HFF-Myc (cell line): ENCODE measurements at regions not wholly inside any gene's neighbourhood (a gene's known extent, or its start where the extent isn't known, plus 50 kb on each side); places are given as distances from the start of the nearest gene placed in this dataset.

Experiments
- DNase-seq: peaks from one replicate; pipeline ENCODE4 v3.0.0-alpha.2; 2011; ENCODE audit warnings: low read depth; ENCODE audit errors: extremely low read depth
- H3K4me3 ChIP-seq: replicated peaks from 2 replicates; pipeline ENCODE4 v1.5.1; 2011; ENCODE audit warnings: low read depth, mild to moderate bottlenecking, control low read depth, low read length
- TF ChIP-seq, protein P1 (sequence below): IDR thresholded peaks from 2 replicates; pipeline ENCODE4 v1.5.1; 2012; ENCODE audit warnings: mild to moderate bottlenecking, low read depth, low read length, control low read depth; ENCODE audit errors: missing control alignments

DNA sequence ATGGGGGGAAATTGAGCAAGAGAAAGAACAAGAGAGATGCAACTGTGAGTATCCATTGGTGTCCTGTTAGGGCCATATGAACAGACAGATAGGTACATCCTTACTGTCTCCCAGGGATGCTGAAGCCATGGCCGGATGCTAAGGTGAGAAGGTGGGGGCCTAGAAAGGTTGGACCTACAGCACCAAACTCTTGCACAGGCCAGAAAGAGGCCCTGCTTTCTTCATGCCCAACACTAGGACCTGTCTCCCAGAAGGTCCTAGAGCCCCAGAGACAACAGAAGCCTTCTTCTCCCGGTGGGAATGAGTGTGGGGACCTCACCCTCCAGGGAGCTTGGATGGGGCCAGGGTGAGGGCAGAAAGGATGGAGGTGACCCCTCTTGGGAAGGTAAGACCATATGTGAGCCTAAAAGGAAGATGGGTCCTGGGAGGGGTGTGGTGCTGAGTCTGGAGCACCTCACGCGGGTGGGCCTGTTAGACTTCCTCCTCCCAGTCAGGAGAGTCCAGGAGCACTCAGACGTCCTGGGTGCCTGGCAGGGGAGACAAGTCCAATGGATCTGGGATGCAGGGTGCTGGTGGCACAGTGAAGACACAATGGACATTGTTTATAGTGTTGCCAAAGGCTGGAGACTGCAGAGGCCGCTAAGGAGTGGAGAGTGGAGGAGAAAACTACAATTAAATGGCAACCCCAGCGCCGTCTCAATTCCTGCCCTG is 265.3 kb downstream of the CYP26B1 start:
- TF ChIP-seq, protein P1, sequence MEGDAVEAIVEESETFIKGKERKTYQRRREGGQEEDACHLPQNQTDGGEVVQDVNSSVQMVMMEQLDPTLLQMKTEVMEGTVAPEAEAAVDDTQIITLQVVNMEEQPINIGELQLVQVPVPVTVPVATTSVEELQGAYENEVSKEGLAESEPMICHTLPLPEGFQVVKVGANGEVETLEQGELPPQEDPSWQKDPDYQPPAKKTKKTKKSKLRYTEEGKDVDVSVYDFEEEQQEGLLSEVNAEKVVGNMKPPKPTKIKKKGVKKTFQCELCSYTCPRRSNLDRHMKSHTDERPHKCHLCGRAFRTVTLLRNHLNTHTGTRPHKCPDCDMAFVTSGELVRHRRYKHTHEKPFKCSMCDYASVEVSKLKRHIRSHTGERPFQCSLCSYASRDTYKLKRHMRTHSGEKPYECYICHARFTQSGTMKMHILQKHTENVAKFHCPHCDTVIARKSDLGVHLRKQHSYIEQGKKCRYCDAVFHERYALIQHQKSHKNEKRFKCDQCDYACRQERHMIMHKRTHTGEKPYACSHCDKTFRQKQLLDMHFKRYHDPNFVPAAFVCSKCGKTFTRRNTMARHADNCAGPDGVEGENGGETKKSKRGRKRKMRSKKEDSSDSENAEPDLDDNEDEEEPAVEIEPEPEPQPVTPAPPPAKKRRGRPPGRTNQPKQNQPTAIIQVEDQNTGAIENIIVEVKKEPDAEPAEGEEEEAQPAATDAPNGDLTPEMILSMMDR = no peak
- H3K4me3 ChIP-seq = no peak overlapping the region
- no peak for DNase-seq

DNA sequence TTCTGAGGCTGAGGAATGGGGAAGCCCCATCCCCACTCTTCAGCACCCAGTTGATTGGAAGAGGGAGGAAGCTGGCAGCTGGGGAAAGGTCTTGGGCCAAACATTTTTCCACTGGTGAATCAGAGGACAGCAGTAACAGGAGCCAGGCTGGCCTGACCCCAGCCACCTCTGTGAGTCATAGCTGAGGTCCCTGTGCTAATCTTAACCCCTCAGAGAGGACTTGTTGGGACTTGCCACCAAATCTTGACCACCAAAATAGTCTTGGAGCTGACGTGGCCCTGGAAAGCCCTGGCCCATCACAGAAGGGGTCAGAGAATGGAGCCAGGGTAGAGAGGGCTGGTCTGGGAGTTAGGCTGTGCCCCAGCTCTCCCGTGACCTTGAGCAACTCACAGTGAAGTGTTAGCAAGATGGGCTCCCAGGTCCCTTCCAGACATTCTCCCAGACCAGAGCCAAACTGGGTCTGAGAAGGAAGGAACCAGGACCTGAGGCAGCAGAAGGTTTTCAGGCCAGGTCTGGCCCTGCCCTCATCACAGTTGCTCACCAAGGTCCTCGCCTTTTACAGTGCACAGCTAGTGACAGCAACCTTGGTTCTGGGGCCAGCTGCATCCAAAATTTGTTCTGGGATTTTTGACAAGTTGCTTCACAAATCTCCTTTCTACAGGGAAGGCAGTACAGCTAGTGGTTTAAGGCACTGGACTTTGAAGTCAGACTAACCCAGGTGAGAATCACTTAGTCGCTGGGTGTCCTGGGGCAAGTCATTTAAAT is 266.6 kb downstream of the CYP26B1 start:
- H3K4me3 ChIP-seq = no peak overlapping the region
- TF ChIP-seq, protein P1 = no peak
- peak; percentile 67 for DNase-seq

DNA sequence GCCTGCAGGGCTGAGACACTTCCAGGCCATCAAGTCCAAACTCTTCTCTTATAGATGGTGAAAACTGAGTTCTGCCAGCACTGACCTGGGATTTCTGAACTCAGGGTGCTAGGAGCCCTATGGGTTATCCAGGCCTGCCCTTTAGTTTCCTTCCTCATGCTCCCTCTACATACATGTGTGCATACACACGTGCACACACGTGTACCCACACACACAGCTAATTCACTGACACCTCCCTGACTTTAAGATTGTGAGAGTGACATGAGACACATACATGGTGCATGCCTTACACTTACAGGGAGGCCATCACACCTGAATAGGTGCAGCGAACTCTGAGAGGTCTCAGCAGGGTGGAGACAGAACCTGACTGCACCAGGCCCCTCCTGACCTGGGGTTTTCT is 267.4 kb downstream of the CYP26B1 start:
- DNase-seq = no peak
- no peak overlapping the region for H3K4me3 ChIP-seq
- TF ChIP-seq, protein P1 = no peak

DNA sequence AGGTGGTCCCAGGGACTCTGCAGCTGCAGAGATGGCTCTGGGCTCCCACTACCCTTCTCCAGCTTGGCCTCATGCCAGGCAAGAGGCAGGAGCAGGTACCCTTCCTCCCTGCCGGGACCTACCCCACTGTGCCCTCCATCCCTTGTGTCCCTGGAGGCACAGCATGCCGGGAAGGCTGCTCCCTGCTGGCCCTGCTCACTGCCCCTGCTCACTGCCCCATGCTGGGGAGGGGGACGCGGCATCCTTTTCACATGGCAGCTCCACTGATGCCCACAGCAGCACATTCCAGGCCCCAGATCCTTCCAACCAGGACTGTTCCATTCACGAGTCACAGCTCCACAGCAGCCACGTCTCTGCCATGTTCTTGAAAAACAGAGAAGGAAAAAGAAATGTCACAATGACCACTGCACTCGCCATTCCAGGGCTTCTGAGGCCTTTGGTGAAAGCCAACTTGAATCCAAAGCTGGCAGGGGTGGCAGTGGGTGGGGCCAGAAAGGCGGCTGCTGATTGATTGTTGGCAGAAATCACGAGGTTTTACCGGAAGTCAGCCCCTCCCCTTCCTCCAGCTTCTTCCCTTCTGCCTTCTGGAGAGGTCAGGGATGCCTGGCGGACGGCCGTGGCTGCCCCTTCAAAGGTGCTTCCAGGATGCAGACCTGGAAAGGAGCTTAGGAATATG is 268.0 kb downstream of the CYP26B1 start:
- no peak overlapping the region for H3K4me3 ChIP-seq
- TF ChIP-seq, protein P1 = no peak
- DNase-seq = no peak

DNA sequence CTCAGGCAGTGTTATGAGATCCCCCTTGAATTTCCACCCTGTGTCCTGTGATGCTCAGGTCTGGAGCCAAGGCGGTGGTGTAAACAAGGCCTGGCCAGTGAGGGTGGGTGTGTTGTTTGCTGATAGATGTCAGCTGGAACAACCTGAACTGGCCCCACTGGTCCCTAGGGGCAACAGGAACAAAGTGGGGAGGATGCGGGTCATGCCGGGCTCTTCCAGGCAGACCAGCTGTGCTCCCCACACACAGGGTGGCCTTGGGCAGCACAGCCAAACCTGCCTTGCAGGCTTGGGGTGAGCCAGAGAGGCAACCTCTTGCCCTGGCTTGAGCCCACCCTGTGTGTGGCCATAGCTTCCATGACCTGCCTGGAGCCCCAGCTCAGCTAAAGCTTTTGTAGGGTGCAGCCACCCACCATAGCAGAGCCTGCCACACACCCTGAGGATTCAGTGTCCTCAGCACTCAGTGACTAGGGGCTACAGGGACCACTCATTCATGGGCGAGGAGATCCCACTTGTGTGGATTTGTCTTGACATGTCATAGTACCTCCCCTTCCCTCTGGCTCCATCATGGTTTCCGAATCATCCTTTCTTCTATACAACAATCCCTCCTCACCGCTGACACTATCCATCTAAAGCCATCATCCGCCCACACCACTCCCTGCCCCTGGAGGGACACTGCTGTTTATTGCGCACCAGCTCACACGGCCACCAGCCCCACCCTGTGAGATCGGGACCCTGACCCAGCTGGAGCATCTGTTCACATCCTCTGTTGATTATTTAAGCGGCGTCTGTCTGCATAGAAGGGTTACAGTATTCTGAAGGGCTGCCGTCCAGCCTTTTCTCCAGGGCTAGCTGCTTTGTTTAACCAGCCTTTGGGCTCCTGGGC is 268.8 kb downstream of the CYP26B1 start:
- TF ChIP-seq, protein P1 = no peak
- H3K4me3 ChIP-seq = no peak overlapping the region

DNA sequence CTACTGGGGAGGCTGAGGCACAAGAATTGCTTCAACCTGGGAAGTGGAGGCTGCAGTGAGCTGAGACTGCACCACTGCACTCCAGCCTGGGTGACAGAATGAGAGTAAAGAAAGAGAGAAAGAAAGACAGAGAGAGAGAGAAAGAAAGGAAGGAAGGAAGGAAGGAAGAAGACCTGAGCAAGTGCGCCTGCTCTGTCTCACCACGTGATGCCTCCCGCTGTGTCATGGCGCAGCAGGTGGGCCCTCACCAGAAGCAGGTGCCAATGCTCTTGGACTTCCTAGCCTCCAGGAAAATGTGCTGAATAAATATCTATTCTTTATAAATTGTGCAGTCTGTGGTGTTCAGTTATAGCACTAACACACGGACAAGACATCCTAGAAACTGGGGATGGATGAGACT is 270.0 kb downstream of the CYP26B1 start:
- DNase-seq = no peak
- no peak overlapping the region for H3K4me3 ChIP-seq
- TF ChIP-seq, protein P1 = no peak

More for the DNA sequence above, 268.8 kb downstream of the CYP26B1 start:
- no peak for DNase-seq
